ENCODE measurements at regions not wholly inside any gene's neighbourhood (a gene's known extent, or its start where the extent isn't known, plus 50 kb on each side); places are given as distances from the start of the nearest gene placed in this dataset.

- H3K27ac Mint-ChIP-seq: peak overlapping the region in 1 of 6 donors; percentile 41
- no peak overlapping the region for H3K4me3 Mint-ChIP-seq
- no peaks in the 10 kb centered on the region for H3K27me3 Mint-ChIP-seq
Measured at GRCh38 chr3:177473184-177473583, 275.9 kb upstream of the TBL1XR1 start.

GRCh38 chr3:177473903-177474302, 276.6 kb upstream of the TBL1XR1 start:
- peak overlapping the region in 1 of 6 donors; percentile 42 for H3K27ac Mint-ChIP-seq
- DNase-seq (no peak), ATAC-seq (ENCODE audit: low read depth in 2 of 2) (no peak)
- no peaks in the 10 kb centered on the region for H3K27me3 Mint-ChIP-seq
- peaks cover 0 to 3% (median 0%) of the 10 kb centered on the region in 7 donors for H3K9me3 Mint-ChIP-seq
- H3K36me3 Mint-ChIP-seq: no peaks in the 10 kb centered on the region
- H3K4me3 Mint-ChIP-seq: no peak overlapping the region
- peaks cover 0 to 1% (median 0%) of the 10 kb centered on the region in 3 donors for H3K4me1 Mint-ChIP-seq

More at GRCh38 chr3:177473184-177473583, 275.9 kb upstream of the TBL1XR1 start:
- no peak for DNase-seq
- H3K36me3 Mint-ChIP-seq: no peaks in the 10 kb centered on the region
- H3K9me3 Mint-ChIP-seq: peaks cover 0 to 3% (median 0%) of the 10 kb centered on the region in 7 donors
- ATAC-seq (ENCODE audit: low read depth in 2 of 2): no peak
- peaks cover 0 to 1% (median 0%) of the 10 kb centered on the region in 3 donors for H3K4me1 Mint-ChIP-seq

- no peak for ATAC-seq (ENCODE audit: low read depth in 2 of 2)
- no peak overlapping the region for H3K4me3 Mint-ChIP-seq
- no peak for DNase-seq
- peaks cover 0 to 3% (median 0%) of the 10 kb centered on the region in 7 donors for H3K9me3 Mint-ChIP-seq
- H3K27me3 Mint-ChIP-seq: no peaks in the 10 kb centered on the region
- H3K4me1 Mint-ChIP-seq: peaks cover 0 to 1% (median 0%) of the 10 kb centered on the region in 3 donors
- no peak overlapping the region for H3K27ac Mint-ChIP-seq
- H3K36me3 Mint-ChIP-seq: no peaks in the 10 kb centered on the region
Measured at GRCh38 chr3:177474652-177475355, 277.5 kb upstream of the TBL1XR1 start.

- ATAC-seq (ENCODE audit: low read depth in 2 of 2) (no peak), DNase-seq (no peak)
- Mint-ChIP-seq H3K4me1 (peaks cover 0 to 1% (median 0%) of the 10 kb centered on the region in 3 donors), H3K4me3 (no peak overlapping the region), H3K36me3 (no peaks in the 10 kb centered on the region), H3K27ac (peak overlapping the region in 1 of 6 donors; percentile 35), H3K27me3 (no peaks in the 10 kb centered on the region), H3K9me3 (peaks cover 0 to 3% (median 0%) of the 10 kb centered on the region in 7 donors)
Measured at GRCh38 chr3:177475356-177475665, 278.0 kb upstream of the TBL1XR1 start.

GRCh38 chr3:177476495-177476894, 279.2 kb upstream of the TBL1XR1 start:
- DNase-seq: no peak
- H3K27me3 Mint-ChIP-seq: no peaks in the 10 kb centered on the region
- no peaks in the 10 kb centered on the region for H3K36me3 Mint-ChIP-seq
- peaks cover 0 to 3% (median 0%) of the 10 kb centered on the region in 7 donors for H3K9me3 Mint-ChIP-seq
- H3K4me1 Mint-ChIP-seq: peaks cover 4 to 8% (median 5%) of the 10 kb centered on the region in 3 donors
- ATAC-seq (ENCODE audit: low read depth in 2 of 2): no peak
- H3K4me3 Mint-ChIP-seq: no peak overlapping the region
- H3K27ac Mint-ChIP-seq: no peak overlapping the region

- H3K27me3 Mint-ChIP-seq: no peaks in the 10 kb centered on the region
- no peak overlapping the region for H3K27ac Mint-ChIP-seq
- ATAC-seq (ENCODE audit: low read depth in 2 of 2) (no peak), DNase-seq (no peak)
- peaks cover 5 to 9% (median 7%) of the 10 kb centered on the region in 3 donors for H3K4me1 Mint-ChIP-seq
- no peak overlapping the region for H3K4me3 Mint-ChIP-seq
- peaks cover 0 to 3% (median 0%) of the 10 kb centered on the region in 7 donors for H3K9me3 Mint-ChIP-seq
- no peaks in the 10 kb centered on the region for H3K36me3 Mint-ChIP-seq
Measured at GRCh38 chr3:177476921-177477435, 279.7 kb upstream of the TBL1XR1 start.

GRCh38 chr3:177478170-177478867, 281.0 kb upstream of the TBL1XR1 start:
- DNase-seq (no peak), ATAC-seq (ENCODE audit: low read depth in 2 of 2) (no peak)
- peaks cover 5 to 9% (median 7%) of the 10 kb centered on the region in 3 donors for H3K4me1 Mint-ChIP-seq
- no peaks in the 10 kb centered on the region for H3K36me3 Mint-ChIP-seq
- peaks cover 0 to 3% (median 0%) of the 10 kb centered on the region in 7 donors for H3K9me3 Mint-ChIP-seq
- no peak overlapping the region for H3K4me3 Mint-ChIP-seq
- H3K27ac Mint-ChIP-seq: peak overlapping the region in 1 of 6 donors; percentile 2
- H3K27me3 Mint-ChIP-seq: no peaks in the 10 kb centered on the region

- Mint-ChIP-seq H3K27ac (no peak overlapping the region), H3K27me3 (no peaks in the 10 kb centered on the region), H3K36me3 (no peaks in the 10 kb centered on the region), H3K4me1 (peaks cover 5 to 9% (median 7%) of the 10 kb centered on the region in 3 donors), H3K9me3 (peaks cover 0 to 3% (median 0%) of the 10 kb centered on the region in 7 donors), H3K4me3 (no peak overlapping the region)
- no peak for DNase-seq
- no peak for ATAC-seq (ENCODE audit: low read depth in 2 of 2)
Measured at GRCh38 chr3:177479630-177480029, 282.3 kb upstream of the TBL1XR1 start.

GRCh38 chr3:177481329-177481728, 284.0 kb upstream of the TBL1XR1 start:
- peaks cover 7 to 9% of the 10 kb centered on the region in 2 donors for H3K36me3 Mint-ChIP-seq
- H3K27ac Mint-ChIP-seq: peak overlapping the region in 1 of 6 donors; percentile 61
- DNase-seq (no peak), ATAC-seq (ENCODE audit: low read depth in 2 of 2) (peak in 1 of 2 donors; percentile 76)
- no peak overlapping the region for H3K4me3 Mint-ChIP-seq
- no peaks in the 10 kb centered on the region for H3K27me3 Mint-ChIP-seq
- peaks cover 0 to 6% (median 0%) of the 10 kb centered on the region in 7 donors for H3K9me3 Mint-ChIP-seq
- H3K4me1 Mint-ChIP-seq: peaks cover 5 to 9% (median 7%) of the 10 kb centered on the region in 3 donors

GRCh38 chr3:177482048-177482691, 284.9 kb upstream of the TBL1XR1 start:
- Mint-ChIP-seq H3K27ac (no peak overlapping the region), H3K4me1 (peaks cover 5 to 9% (median 7%) of the 10 kb centered on the region in 3 donors), H3K4me3 (no peak overlapping the region), H3K9me3 (peaks cover 0 to 6% (median 0%) of the 10 kb centered on the region in 7 donors), H3K36me3 (peaks cover 7 to 9% of the 10 kb centered on the region in 2 donors), H3K27me3 (no peaks in the 10 kb centered on the region)
- no peak for ATAC-seq (ENCODE audit: low read depth in 2 of 2)
- no peak for DNase-seq

GRCh38 chr3:177483182-177483967, 286.1 kb upstream of the TBL1XR1 start:
- Mint-ChIP-seq H3K27ac (peak overlapping the region in 1 of 6 donors; percentile 9), H3K36me3 (peaks cover 7 to 9% of the 10 kb centered on the region in 2 donors)
- ATAC-seq (ENCODE audit: low read depth in 2 of 2): no peak

GRCh38 chr3:177484206-177484605, 286.9 kb upstream of the TBL1XR1 start:
- Mint-ChIP-seq H3K4me3 (no peak overlapping the region), H3K9me3 (peaks cover 0 to 6% (median 0%) of the 10 kb centered on the region in 7 donors), H3K27ac (no peak overlapping the region), H3K4me1 (peaks cover 5 to 9% (median 5%) of the 10 kb centered on the region in 3 donors), H3K36me3 (peaks cover 7 to 9% of the 10 kb centered on the region in 2 donors), H3K27me3 (no peaks in the 10 kb centered on the region)
- DNase-seq (no peak), ATAC-seq (ENCODE audit: low read depth in 2 of 2) (no peak)

More at GRCh38 chr3:177483182-177483967, 286.1 kb upstream of the TBL1XR1 start:
- Mint-ChIP-seq H3K9me3 (peaks cover 0 to 6% (median 0%) of the 10 kb centered on the region in 7 donors), H3K4me3 (no peak overlapping the region), H3K4me1 (peaks cover 5 to 9% (median 5%) of the 10 kb centered on the region in 3 donors), H3K27me3 (no peaks in the 10 kb centered on the region)
- DNase-seq: no peak

Data from naive B cell (primary cell).